HL-60/S4 (cell line): ENCODE measurements at regions not wholly inside any gene's neighbourhood (a gene's known extent, or its start where the extent isn't known, plus 50 kb on each side); places are given as distances from the start of the nearest gene placed in this dataset.

ENCODE experiments used
- in situ Hi-C: fragments of 300-500 bp; cut with MboI; formaldehyde crosslinking; loops from 2 replicates; pipeline ENCODE4 v1.14.3; 2022; ENCODE audit warnings: low sequenced_read_pairs

DNA sequence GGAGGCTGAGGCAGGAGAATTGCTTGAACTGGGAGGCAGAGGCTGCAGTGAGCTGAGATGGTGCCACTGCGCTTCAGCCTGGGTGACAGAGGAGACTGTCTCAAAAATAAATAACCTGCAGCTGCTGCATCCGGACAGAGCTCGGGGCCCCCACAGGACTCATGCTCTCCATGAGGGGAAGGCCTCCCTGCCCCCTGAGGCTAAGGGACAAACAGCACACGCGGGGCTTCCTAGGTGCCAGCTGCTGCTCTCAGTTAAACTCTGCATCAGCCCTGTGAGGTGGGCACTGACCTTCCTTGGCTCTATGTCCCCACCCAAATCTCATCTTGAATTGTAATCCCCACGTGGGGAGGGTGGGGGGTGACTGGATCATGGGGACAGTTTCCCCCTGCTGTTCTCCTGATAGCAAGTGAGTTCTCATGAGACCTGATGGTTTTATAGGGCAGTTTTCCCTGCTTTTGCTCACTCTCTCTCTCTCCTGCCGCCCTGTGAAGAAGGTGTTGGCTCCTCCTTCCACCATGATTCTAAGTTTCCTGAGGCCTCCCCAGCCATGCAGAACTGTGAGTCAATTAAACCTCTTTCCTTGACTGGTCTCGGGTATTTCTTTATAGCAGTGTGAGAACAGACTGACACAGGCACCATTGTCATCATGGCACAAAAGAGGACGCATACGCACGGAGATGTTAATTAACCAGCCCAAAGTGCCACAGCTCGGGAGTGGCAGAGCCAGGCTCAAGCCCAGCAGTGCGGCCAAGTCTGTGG lies 49.9 kb upstream of the TAF1B start:
- in situ Hi-C loops, result loop anchor here (25.0 kb wide), 1 partner anchor 644 kb away; the partner anchor contains the start of gene ODC1
